Activated naive CD4-positive, alpha-beta T cell treated with anti-CD3 and anti-CD28 coated beads, Interleukin-2, amount 50 U/mL, for 72 hours (primary cell): ENCODE measurements at regions not wholly inside any gene's neighbourhood (a gene's known extent, or its start where the extent isn't known, plus 50 kb on each side); places are given as distances from the start of the nearest gene placed in this dataset.

Experiments used
- ATAC-seq, 2 donors: fragments of 150-1000 bp; cut with Tn5 transposase; 2 replicates each; pipeline ENCODE4 v1.10.0; 2021; ENCODE audit warnings: mild to moderate bottlenecking in 2 of 2, moderate library complexity in 2 of 2
- DNase-seq, 2 donors: peaks; one replicate each; pipeline ENCODE4 v3.0.0; 2021 to 2022; ENCODE audit warnings: low spot score in 2 of 2
- H3K27ac Mint-ChIP-seq, 2 donors: one replicate each; pipeline ENCODE4 v1.8.0; 2022; ENCODE audit warnings: mild to moderate bottlenecking in 2 of 2, mixed read lengths in 2 of 2
- H3K36me3 Mint-ChIP-seq, 2 donors: one replicate each; pipeline ENCODE4 v1.8.0; 2022; ENCODE audit warnings: mixed read lengths in 2 of 2
- H3K9me3 Mint-ChIP-seq, 2 donors: one replicate each; pipeline ENCODE4 v1.8.0; 2022; ENCODE audit warnings: mixed read lengths in 2 of 2

DNA sequence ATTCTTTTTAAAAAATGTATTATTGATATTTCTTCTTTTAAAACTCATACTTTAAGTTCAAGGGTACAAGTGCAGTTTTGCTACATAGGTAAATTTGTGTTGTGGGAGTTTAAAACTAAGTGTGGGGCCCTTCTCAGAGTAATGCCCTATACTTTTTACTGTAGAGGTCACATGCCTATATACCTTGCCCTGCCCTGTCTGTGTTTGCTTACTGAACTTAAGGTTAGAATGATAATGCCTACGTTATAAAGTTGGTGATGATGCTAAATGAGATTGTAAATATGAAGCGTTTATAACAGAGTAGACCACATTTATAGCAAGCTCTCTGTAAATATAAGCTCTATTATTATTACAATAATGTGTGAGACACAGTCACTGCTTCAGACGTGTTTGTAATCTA is 261.9 kb downstream of the RASSF9 start:
- no peak overlapping the region for H3K27ac Mint-ChIP-seq
- ATAC-seq = no peak
- no peak for DNase-seq
- no peaks in the 10 kb centered on the region for H3K36me3 Mint-ChIP-seq
- H3K9me3 Mint-ChIP-seq = no peaks in the 10 kb centered on the region

DNA sequence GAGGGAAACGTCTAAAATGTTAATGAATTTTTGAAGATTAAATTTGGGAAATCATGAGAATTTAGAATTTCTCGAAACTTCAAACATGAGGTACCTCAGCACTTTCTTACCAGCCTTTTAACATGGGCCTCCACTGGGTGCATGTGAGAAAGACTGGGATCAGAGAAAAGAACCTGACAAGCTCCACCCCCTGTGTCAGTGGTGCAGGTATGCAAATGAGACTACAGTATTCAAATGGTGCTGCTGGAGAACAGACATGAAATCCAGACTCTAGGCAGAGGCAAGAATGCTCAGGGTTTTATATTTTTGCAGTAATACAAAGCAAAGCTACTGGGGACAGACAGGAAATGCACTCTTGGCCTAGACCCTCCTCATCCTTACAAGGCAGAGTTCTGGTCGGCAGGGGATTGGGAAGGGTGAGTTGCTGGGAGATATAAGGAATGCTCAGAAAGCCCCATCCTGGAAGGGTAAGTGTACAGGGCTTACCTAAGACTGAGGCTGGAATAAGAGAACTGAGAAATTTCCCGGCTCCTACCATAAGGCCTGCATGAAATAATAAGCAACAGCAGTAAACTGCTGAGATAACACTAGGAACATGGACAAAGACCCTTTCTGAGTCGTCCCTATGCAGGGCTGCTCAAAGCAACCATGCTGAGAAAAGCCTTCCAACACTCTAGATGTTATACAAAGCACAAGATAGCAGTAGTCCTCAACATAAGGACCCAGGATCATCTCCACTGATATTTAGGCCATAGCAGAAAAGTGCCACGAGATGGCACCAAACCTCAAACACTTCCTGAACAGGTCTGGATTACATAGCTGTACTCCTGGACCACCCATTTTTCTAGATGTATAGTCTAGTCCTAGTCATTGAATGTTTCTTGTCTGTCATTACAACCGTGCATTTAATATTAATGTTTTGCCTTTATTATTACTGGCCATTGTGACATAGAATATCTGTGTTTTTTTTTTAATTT is 260.8 kb downstream of the RASSF9 start:
- ATAC-seq = peak; percentile 46 to 61
- Mint-ChIP-seq H3K36me3 (no peaks in the 10 kb centered on the region), H3K9me3 (no peaks in the 10 kb centered on the region), H3K27ac (no peak overlapping the region)
- DNase-seq = peak in 1 of 2 donors; percentile 4

DNA sequence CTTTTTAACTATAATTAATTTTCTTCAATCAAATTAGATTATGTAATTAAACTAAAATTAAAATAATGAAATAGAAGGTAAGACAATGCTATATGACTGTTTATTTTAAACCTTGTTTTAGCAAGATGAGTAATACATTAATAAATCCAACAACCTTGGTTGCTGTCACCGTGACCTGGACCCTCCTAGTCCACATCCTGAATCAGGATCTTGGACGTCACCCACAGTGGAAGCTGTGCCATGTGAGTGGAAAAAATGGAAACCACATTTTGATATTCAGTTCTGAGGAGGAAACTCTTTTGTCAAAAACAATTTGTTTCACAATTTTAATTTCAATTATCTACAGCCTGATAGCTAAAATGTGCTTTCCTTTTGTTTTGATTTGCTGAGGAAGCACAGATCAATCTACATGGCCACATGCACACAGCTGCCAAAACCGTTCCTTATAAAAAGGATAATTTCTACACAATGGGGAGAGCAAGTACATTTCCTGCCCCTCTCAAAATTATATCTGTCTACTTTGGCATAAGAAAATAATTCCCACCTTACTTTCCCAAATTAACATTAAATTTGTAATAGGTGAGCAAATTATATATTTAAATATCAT is 255.5 kb downstream of the RASSF9 start:
- ATAC-seq (no peak), DNase-seq (no peak)
- no peaks in the 10 kb centered on the region for H3K36me3 Mint-ChIP-seq
- H3K9me3 Mint-ChIP-seq = no peaks in the 10 kb centered on the region
- H3K27ac Mint-ChIP-seq = no peak overlapping the region

DNA sequence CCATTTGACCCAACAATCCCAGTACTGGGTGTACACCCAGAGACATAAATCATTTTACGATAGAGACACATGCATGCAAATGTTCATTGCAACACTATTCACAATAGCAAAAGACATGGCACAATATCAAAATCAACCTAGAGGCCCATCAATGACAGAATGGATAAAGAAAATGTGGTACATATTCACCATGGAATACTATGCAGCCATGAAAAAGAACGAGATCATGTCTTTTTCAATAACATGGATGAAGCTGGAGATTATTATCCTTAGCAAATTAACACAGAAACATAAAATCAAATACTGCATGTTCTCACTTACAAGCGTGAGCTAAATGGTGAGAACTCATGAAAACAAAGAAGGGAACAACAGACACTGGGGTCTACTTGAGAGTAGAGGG is 249.1 kb downstream of the RASSF9 start:
- H3K36me3 Mint-ChIP-seq = no peaks in the 10 kb centered on the region
- no peak overlapping the region for H3K27ac Mint-ChIP-seq
- ATAC-seq = no peak

DNA sequence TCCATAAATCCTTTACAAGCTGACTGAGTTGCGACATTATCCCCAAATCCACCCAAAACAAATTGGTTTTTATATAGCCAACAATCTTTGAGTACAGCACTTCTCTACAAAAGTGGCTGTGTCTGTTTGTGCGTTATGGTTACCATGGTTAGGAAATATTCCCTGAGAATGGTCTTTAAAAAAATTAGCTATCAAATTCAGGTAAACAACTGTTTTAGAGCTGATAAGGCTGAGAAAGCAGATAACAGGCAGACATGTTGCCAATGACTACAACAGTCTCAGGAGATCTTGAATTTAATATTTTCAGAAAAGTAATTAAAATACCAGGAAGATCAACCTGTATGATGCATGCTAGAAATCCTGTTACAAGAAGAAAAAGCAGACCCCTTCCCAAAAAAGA is 248.0 kb downstream of the RASSF9 start:
- no peak for DNase-seq
- ATAC-seq = no peak
- Mint-ChIP-seq H3K9me3 (peaks cover 5 to 10% of the 10 kb centered on the region in 2 donors), H3K36me3 (no peaks in the 10 kb centered on the region), H3K27ac (no peak overlapping the region)

More for the DNA sequence above, 249.1 kb downstream of the RASSF9 start:
- peaks cover 5 to 7% of the 10 kb centered on the region in 2 donors for H3K9me3 Mint-ChIP-seq
- DNase-seq = no peak

DNA sequence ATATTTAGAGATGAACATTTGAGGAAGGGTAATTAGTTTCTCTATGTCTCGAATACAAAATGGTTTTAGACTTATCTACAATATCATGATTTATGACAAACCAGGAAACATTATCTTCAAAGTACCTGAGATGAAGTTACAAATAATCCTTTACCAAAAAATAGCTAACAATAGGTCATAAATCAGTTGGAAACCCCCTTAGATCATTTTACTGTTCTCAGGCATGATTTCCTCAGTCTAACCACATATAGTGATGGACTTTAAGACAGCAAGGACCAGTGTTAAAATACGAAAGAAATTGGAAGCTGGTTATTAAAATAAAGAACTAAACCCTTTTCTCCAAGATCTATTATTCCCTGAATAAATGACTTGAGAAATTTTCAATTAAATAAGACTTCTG is 235.4 kb downstream of the RASSF9 start:
- H3K9me3 Mint-ChIP-seq = peaks cover 13 to 14% of the 10 kb centered on the region in 2 donors
- ATAC-seq (no peak), DNase-seq (no peak)
- no peak overlapping the region for H3K27ac Mint-ChIP-seq
- no peaks in the 10 kb centered on the region for H3K36me3 Mint-ChIP-seq

DNA sequence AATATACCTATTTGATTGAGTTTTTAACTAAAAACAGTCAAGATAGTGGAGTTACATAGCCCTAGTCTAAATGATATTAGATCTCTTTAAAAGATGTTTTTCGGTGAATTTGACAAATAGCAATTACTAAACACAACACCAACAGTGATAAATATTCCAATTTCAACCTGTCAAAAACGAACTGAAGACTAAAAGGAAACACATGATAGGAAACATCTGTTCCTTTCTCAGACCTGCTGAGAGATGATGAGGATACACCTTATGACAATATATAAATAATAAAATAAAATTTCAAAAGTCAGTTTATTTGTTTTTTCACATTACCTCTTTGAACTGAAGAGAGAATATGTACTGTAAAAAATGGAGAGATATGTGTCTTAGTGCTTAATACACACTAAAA is 232.7 kb downstream of the RASSF9 start:
- DNase-seq (no peak), ATAC-seq (no peak)
- Mint-ChIP-seq H3K27ac (no peak overlapping the region), H3K36me3 (no peaks in the 10 kb centered on the region), H3K9me3 (peaks cover 5 to 7% of the 10 kb centered on the region in 2 donors)

DNA sequence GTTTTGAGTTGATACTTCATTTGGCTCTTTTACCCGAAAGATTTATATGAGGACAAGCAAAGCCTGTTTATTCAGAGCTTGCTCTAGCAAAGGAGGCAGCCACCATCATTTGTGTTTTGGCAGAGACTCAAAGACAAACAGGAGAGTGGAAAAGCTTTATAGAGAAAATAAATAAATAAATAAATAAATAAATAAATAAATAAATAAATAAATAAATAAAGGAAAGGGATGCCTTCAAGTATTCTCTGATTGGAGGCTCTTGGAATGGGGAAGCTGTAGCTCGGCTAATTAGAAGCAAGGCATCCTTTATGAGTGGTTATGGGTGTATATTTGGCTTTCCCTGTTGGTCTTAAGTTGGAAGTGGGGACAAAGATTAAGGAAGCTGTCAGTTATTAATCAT is 229.8 kb downstream of the RASSF9 start:
- peaks cover 5 to 10% of the 10 kb centered on the region in 2 donors for H3K9me3 Mint-ChIP-seq
- DNase-seq (no peak), ATAC-seq (no peak)
- H3K27ac Mint-ChIP-seq = no peak overlapping the region
- no peaks in the 10 kb centered on the region for H3K36me3 Mint-ChIP-seq

DNA sequence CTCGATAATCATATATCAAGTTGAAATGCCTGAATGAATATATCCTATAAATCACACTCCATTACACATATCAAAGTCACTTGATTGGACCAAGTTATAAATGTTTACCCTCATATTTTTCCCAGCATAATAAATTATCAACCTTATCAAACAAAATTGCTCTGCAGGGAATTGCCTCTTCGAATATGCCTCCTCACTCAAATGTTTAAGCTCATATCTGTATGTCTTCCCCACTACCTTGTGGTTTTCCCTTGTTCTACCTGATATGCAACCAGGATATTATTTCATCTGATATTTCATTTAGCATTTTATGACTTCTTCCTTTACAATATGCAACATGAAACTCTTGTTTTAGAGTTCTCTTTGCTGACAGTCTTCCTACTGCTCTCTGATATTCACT is 226.4 kb downstream of the RASSF9 start:
- H3K9me3 Mint-ChIP-seq = peaks cover 0 to 10% of the 10 kb centered on the region in 2 donors
- H3K27ac Mint-ChIP-seq = no peak overlapping the region
- no peaks in the 10 kb centered on the region for H3K36me3 Mint-ChIP-seq
- no peak for DNase-seq
- ATAC-seq = no peak

DNA sequence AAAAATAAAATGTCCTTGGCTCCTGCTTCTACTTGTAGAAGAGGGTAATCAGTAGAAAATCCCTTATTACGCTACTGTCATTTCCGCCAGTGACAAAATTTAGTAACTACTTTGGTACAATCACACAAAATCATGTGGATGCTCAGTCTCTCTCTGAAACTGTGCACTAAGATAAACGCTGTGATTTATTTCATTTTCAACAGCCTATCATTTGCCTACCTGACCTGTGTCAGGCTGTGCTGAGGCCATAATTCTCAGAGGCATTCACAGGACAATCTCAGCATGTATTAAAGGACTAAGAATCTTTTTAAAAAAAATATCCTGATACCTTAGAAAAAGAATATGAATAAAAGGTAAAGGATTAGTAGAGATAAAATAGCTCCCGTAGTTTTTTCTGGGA is 226.0 kb downstream of the RASSF9 start:
- DNase-seq (no peak), ATAC-seq (no peak)
- Mint-ChIP-seq H3K27ac (no peak overlapping the region), H3K9me3 (peaks cover 0 to 10% of the 10 kb centered on the region in 2 donors), H3K36me3 (no peaks in the 10 kb centered on the region)

DNA sequence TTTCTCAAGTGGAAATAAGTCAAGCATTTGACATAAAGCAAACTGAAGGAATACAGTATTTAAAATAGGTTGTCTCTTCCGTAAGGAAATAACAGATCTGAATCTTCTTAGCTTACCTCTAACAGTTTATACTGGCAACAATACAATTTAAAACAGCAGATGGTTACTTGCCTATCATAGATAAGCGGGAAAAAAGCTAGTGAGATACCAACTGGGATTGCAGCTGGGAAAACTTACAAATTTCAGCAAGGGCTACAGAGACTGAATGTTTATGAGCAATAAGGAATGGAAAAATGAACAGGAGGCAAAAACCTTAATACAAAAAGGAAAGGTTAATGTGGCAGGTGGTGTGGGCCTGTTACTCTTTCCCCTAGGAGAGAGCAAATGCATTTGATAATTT is 220.0 kb downstream of the RASSF9 start:
- Mint-ChIP-seq H3K27ac (no peak overlapping the region), H3K36me3 (no peaks in the 10 kb centered on the region), H3K9me3 (peaks cover 5 to 8% of the 10 kb centered on the region in 2 donors)
- ATAC-seq (no peak), DNase-seq (no peak)

DNA sequence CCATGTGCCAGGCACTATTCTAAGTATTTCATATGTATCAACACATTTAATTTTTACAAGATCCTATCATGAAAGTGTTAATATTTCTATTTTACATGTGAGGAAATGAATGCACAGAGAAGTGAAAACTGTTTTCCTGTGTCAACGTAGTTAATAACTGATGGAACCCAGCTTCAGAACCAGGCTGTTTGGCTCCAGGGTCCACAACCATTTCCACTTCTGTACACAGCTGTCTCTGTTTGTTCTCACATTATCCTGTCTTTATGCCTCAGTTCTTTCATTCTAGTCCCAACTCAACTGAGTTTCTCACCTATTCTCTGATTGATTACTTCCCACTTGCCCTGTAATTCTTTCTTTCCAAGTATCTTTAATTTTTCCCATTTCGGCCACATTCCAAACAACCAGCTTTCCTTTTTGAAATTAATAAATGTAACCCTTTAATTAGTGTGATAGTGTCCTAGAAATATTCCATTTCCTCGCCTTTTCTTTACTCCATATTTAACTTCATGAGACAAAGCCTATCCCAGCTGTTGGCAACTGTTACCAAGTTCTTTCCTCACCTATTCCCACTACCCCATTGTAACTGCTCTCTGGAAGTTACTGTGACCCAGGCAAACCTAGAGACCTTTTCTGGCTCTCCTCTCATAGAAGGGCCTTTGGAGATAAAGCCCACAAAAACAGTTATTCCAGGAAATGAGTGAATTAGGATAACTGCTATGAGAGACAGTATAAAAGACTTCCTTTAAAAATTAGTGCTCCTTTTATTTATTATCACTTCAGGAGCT is 218.7 kb downstream of the RASSF9 start:
- Mint-ChIP-seq H3K9me3 (peaks cover 5 to 13% of the 10 kb centered on the region in 2 donors), H3K36me3 (no peaks in the 10 kb centered on the region), H3K27ac (no peak overlapping the region)
- no peak for DNase-seq
- no peak for ATAC-seq

DNA sequence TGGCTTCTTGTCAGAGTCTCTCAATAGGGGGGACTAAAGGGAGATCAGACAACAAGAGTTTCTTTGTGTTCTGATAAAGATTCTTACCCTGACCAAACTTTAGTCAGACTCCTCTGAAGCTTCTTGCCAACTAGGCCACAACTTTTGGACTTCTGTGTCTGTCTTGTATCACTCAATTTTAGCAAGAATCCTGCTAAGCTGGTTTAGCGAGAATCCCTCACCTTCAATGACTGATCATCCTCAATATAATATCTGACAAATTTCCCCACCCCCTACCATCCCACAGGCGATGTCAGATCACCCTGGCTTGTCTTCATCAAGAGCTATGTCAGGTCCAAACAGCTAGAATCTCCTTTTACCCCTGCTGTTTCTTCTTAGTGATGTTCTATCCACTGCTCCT is 215.2 kb downstream of the RASSF9 start:
- DNase-seq (no peak), ATAC-seq (no peak)
- H3K27ac Mint-ChIP-seq = no peak overlapping the region
- H3K9me3 Mint-ChIP-seq = peaks cover 5 to 12% of the 10 kb centered on the region in 2 donors
- no peaks in the 10 kb centered on the region for H3K36me3 Mint-ChIP-seq

DNA sequence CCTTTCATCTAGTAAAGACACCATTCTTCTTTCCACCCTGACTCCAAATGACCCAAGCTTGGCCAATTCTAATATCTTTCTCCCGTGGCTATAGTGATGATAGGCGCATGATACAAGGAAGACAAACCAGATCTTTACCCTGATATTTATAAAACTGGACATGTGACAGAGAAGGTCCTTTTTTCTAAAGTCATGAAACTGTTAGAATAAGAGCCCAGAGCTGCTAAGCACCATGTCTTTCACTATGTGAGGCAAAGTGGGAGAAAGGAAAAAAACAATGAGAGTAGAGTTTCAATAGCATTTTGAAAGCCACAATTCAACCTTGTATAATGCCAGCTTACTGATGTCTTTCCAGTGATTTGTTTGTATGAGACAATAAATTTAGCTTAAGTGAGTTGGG is 212.4 kb downstream of the RASSF9 start:
- DNase-seq (no peak), ATAC-seq (no peak)
- Mint-ChIP-seq H3K27ac (no peak overlapping the region), H3K9me3 (peaks cover 4 to 12% of the 10 kb centered on the region in 2 donors), H3K36me3 (no peaks in the 10 kb centered on the region)

DNA sequence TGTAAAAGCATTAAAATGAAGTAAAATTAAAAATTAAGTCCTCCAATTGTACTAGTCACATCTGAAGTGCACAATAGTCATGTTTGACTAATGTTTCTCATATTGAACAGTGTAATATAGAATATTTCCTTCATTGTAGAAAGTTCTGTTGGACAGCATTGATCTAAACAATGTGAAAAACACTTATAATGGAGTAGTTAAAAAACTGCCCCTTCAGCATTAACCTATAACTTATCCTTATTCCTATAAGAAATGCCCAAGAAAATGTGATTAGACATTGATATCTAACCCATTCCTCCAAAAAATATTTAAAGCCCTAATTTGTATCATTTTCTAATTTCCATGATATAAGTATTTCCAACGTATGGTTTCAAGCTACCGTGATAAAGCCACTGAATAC is 210.7 kb downstream of the RASSF9 start:
- Mint-ChIP-seq H3K27ac (no peak overlapping the region), H3K9me3 (peaks cover 4 to 12% of the 10 kb centered on the region in 2 donors), H3K36me3 (no peaks in the 10 kb centered on the region)
- no peak for ATAC-seq
- no peak for DNase-seq

DNA sequence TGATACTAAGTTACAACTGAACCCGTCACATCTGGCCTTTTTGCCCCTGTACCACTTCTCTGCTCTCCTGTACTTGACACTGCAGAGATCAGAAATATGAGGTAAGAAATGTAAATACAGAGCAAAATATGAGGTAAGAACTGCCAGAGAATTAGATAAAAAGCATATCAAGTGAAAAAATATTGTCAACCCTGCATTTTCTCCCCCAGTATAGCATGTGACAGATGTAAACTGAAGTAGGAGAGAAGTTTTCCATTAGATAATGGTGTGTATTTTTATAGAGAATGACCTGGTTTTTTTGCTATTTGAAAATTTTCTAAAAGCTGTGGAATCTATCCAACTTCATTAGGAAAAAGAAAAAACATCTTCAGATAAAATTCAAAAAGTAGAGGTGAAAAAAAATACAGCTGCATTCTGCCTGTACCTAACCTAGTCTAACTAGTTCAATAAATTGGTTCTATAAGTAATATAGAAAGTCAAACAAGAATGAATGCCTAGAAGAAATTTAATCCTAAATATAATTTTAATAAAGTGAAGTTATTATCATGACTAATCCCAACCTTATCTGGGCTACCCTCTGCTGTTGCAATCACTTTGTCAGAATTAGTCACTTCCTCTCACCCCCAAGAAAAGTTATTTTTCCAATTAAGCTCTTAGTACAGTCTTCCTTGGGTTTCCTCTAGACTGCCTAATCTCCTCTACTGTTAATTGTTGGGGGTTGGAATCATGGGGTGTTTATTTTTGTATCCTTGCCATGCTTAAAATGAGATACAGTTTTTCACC is 210.0 kb downstream of the RASSF9 start:
- no peak for ATAC-seq
- no peak for DNase-seq
- Mint-ChIP-seq H3K9me3 (peaks cover 4 to 12% of the 10 kb centered on the region in 2 donors), H3K36me3 (no peaks in the 10 kb centered on the region), H3K27ac (no peak overlapping the region)
